Choroid plexus epithelial cell (primary cell): ENCODE measurements at regions not wholly inside any gene's neighbourhood (a gene's known extent, or its start where the extent isn't known, plus 50 kb on each side); places are given as distances from the start of the nearest gene placed in this dataset.
"Not testable (repeated sequence)": the region's sequence is repeated elsewhere in the genome, so short reads cannot be mapped to it uniquely, and the experiment has no call there.

Experiments
- DNase-seq: peaks from one replicate; pipeline ENCODE4 v3.0.0-alpha.2; 2010; ENCODE audit warnings: low read depth
- H3K4me3 ChIP-seq: 2 replicates; pipeline ENCODE4 v1.5.1; 2011; ENCODE audit warnings: low read depth, mild to moderate bottlenecking, control low read depth, low read length, moderate library complexity
- TF ChIP-seq, protein P1 (sequence below): conservative IDR thresholded peaks from 2 replicates; pipeline ENCODE4 v1.5.1; 2011; ENCODE audit warnings: low read depth, mild to moderate bottlenecking, control low read depth, inconsistent platforms, low read length, moderate library complexity

DNA sequence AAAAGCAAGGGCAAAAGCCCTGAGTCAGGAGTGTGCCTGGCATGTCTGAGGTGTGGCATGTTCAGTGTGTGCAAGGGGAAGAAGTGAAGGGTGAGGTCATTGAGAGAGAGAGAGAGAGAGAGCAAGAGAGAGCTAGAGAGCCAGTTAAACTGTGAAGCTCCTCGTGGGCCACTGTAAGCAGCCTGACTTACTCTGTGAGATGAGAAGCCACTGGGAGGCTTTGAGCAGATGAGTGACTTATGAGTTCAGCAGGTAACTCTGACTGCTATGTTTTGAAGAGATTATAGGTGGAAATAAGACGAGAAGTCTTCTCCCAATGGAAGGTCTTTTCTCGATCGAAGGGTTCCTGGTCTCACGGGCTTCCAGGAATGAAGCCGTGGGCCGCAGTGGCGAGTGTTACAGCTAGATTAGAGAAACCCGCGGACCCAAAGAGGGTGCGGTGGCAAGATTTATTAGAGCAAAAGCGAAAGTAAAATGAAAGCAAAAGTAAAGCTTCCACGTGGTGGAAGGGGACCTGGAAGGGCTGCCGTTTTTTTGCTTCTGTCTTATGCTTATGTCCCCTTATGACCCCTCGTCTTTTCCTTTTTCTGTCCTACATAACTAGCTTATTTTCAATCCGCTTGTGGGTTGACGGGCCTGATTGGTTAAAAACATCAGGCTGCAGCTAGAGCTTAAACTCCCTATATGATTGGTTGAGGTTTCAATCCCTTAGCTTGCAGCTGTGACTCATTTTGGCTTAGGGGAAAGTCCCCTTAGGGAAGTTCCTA is 323.1 kb upstream of the FAM78B start:
- no peak for DNase-seq
- TF ChIP-seq, protein P1, sequence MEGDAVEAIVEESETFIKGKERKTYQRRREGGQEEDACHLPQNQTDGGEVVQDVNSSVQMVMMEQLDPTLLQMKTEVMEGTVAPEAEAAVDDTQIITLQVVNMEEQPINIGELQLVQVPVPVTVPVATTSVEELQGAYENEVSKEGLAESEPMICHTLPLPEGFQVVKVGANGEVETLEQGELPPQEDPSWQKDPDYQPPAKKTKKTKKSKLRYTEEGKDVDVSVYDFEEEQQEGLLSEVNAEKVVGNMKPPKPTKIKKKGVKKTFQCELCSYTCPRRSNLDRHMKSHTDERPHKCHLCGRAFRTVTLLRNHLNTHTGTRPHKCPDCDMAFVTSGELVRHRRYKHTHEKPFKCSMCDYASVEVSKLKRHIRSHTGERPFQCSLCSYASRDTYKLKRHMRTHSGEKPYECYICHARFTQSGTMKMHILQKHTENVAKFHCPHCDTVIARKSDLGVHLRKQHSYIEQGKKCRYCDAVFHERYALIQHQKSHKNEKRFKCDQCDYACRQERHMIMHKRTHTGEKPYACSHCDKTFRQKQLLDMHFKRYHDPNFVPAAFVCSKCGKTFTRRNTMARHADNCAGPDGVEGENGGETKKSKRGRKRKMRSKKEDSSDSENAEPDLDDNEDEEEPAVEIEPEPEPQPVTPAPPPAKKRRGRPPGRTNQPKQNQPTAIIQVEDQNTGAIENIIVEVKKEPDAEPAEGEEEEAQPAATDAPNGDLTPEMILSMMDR, result no peak
- H3K4me3 ChIP-seq, result no peak overlapping the region

DNA sequence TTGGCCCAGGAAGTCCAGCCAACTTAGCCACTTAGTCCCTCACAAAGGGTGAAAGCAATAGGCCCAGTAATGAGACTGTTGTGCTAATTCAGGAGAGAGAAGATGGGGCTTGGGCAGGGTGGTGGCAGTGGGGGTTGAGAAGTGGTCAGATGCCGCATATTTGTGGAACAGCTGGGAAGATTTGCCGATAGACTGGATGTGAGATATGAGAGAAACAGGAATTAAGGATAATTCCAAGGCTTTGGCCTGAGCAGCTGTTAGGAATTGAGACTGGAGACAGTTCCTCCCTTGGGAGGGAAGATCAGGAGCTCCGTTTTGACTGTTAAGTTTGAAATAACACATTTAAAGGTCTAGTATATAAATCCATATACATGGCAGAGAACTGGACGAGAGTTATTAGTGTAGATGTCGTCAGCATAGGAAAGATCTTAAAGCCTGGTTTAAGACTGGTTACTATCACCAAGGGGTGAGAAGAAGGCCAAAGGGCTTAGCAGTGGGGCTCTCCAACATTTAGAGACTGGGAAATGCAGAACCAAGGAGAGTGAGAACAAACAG is 323.7 kb upstream of the FAM78B start:
- H3K4me3 ChIP-seq, result no peak overlapping the region
- no peak for DNase-seq
- TF ChIP-seq, protein P1, result no peak

DNA sequence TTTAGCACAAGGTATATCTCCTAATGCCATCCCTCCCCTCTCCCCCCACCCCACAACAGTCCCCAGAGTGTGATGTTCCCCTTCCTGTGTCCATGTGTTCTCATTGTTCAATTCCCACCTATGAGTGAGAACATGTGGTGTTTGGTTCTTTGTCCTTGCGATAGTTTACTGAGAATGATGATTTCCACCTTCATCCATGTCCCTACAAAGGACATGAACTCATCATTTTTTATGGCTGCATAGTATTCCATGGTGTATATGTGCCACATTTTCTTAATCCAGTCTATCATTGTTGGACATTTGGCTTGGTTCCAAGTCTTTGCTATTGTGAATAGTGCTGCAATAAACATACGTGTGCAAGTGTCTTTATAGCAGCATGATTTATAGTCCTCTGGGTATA is 327.0 kb upstream of the FAM78B start:
- DNase-seq, H3K4me3 ChIP-seq: not testable (repeated sequence)

DNA sequence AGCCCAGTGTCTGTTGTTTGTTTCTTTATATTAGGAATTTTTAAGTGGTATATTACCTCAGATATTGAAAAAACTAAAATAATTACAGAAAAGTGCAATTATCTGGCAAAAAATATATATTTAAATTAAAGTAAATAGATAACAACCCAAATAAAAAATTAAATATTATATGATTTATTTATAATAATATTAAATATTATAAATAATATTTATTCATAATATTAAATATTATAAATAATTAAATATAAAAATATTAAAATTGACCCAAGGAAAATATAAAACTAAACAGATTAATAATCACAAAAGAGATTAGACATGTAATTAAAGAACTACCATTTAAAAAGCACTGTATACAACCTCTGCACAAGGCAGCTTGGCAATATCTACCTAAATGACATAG is 331.9 kb upstream of the POGK start:
- TF ChIP-seq, protein P1, result no peak
- H3K4me3 ChIP-seq, result no peak overlapping the region
- DNase-seq, result no peak

DNA sequence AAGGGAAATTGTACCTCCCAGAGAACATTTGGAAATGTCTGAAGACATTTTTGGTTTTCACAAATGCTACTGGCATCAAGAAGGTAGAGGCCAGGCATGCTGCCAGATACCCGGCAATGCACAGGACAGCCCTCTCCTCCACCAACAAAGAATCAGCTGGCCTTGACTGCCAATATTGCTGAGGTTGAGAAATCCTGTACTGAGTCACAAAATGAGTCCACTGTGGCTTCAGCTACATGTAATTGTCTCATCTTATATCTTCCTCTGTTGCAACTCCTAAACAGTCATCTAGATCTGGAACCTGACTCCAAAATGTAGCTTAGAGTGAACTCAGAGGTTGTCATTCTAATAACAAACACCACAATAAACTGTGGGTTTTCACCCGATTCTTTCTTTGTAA is 327.5 kb upstream of the POGK start:
- no peak overlapping the region for H3K4me3 ChIP-seq
- TF ChIP-seq, protein P1, result no peak
- no peak for DNase-seq

DNA sequence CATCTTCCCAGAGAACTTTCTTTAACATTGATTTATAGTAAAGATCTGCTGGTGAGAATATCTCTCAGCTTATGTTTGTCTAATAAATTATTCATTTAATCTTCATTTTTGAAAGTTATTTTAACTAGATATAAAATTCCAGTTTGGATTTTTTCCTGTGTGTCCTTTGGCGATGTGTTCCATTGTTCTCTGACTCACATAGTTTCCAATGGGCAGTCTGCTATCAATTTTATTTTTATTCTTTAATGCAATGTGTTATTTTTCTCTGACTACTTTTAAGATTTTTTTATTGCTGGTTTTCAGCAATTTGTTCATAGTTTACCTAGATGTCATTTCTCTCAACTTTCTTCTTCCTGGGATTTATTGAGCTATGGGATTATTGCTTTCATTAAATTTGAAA is 325.2 kb upstream of the POGK start:
- no peak for DNase-seq
- TF ChIP-seq, protein P1, result no peak
- H3K4me3 ChIP-seq, result no peak overlapping the region

DNA sequence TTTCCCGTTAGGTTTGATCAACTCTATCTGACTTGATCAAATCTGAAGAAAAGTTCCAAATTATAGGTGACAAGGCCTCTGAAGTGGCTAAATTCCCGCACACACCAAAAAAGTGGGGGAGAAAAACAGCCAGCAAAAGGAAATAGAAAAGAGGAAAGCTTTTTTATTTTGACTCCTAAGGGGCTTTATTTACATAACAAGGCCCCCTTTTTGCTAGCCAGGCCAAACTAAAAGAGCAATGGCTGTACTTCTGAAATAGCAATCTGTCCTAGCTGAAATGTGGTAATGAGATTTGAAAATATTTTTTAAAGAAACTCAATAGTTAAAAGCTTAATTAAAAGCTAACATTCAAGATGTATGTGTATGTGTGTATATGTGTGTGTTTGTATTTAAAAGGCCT is 311.5 kb upstream of the POGK start:
- TF ChIP-seq, protein P1, result no peak
- H3K4me3 ChIP-seq, result no peak overlapping the region
- DNase-seq, result no peak
